Activated CD4-positive, alpha-beta T cell treated with anti-CD3 and anti-CD28 coated beads, Interleukin-2, amount 50 U/mL, for 4 hours (primary cell): ENCODE measurements at regions not wholly inside any gene's neighbourhood (a gene's known extent, or its start where the extent isn't known, plus 50 kb on each side); places are given as distances from the start of the nearest gene placed in this dataset.
"Not testable (repeated sequence)": the region's sequence is repeated elsewhere in the genome, so short reads cannot be mapped to it uniquely, and the experiment has no call there.

ENCODE experiments used
- DNase-seq, 2 experiments: peaks; one replicate each; pipeline ENCODE4 v3.0.0-alpha.2; 2020

GRCh38 chr11:82191695-82192094, 542.0 kb downstream of the FAM181B start:
- DNase-seq, result no peak

DNA sequence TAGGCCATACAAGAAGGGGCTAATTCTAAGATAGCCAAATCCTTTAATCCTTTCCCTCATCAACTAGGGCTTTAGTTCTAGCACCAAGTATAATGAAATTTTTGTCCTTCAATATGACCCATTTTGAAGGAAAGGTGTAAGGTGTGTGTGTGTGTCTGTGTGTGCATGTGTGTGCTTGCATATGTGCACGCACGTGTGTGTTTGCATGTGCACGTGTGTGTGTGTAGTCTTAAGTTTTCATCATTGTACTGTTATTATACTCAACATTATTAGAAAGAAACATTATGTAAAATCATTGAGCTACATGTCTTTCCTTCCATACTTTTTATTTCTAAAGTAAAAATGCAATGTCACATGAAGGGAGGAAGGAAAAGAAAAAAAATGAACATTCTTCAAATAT, 547.7 kb downstream of the FAM181B start:
- no peak for DNase-seq

GRCh38 chr11:82184966-82185365, 548.7 kb downstream of the FAM181B start:
- no peak for DNase-seq

GRCh38 chr11:82183346-82183745, 550.3 kb downstream of the FAM181B start:
- DNase-seq, result no peak

DNA sequence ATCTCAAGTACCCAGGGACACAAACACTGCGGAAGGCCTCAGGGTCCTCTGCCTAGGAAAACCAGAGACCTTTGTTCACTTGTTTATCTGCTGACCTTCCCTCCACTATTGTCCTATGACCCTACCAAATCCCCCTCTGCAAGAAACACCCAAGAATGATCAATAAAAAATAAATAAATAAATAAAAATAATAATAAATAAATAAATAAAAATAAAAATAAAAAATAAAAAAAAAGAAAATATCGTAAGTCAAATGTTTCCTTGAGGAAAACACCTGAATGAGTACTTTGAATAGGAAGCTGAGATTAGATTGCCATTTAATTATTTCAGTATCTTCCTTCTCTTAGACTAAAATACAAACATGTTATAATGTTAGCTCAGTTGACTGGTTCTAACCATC, 551.0 kb downstream of the FAM181B start:
- DNase-seq, result not testable (repeated sequence)

- DNase-seq, result not testable (repeated sequence)
Measured at GRCh38 chr11:82181796-82182195, 551.9 kb downstream of the FAM181B start.

DNA sequence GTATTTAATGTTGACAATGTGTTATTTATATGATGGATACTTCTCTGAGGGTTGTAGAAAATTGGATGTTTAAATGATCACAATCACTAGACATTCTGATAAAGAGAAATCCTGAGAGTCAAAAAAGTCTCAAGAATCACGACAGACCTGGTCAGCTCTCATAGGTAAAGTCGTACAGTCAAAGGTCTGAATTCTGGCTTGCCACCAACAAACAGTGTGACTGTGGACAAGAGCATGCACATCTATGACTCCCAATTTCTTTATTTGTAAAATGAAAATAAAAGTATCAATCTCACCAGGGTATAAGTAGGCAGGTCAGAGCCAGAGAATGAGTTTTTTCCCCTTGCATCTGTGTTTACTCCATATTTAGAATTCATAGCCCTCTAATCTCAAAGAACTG, 556.7 kb downstream of the FAM181B start:
- no peak for DNase-seq

- DNase-seq, result no peak
Measured at GRCh38 chr11:82176365-82176764, 557.3 kb downstream of the FAM181B start.

- no peak for DNase-seq
Measured at GRCh38 chr11:82174610-82175009, 559.1 kb downstream of the FAM181B start.

GRCh38 chr11:82146789-82147188, 586.9 kb downstream of the FAM181B start:
- no peak for DNase-seq

- DNase-seq, result no peak
Measured at GRCh38 chr11:82118946-82119345, 614.7 kb downstream of the FAM181B start.

DNA sequence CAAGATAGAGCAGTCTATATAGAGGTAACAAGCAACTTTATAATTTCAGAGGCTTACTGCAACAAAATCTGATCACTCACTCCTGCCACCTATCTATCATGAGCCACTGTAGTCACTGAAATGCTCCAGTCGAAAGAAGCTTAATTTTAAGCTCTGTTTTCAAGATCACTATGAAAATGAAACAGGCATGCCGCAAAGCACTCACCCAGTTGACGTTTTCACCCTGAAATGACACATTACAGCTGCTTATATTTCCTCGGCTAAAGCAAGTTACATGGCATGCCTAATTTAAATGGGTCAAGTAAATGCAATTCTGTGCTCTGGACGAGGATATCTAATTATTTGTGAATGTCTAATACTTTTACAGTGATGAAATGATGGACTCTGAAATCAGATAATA, 616.3 kb downstream of the FAM181B start:
- no peak for DNase-seq

DNA sequence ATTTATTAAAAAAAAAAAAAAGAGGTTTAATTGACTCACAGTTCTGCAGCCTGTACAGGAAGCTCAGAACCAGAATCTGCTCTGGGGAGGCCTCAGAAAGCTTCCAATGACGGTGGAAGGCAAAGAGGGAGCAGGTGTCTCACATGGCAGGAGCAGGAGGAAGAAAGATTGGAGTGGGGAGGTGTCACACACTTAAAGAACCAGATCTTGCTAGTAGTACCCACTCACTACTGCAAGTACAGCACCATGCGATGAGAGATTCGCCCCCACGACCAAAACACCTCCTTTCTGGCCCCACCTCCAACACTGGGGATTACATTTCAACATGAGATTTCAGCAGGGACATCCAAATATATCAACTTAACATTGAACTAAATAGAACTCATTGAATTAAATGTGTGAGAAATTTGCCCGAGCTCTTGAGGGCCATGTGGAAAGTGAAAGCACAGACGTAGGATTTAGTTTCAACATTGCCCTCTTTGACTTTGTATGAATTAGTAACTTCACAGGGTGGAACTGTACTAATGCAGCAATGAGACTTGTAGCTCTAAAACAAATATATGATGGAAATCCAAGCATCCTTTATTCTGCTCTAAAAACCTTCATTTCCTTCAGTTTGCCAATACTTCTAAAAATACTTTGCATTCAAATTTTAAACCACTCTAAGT, 628.2 kb downstream of the FAM181B start:
- no peak for DNase-seq

- no peak for DNase-seq
Measured at GRCh38 chr11:82092904-82093303, 640.8 kb downstream of the FAM181B start.

DNA sequence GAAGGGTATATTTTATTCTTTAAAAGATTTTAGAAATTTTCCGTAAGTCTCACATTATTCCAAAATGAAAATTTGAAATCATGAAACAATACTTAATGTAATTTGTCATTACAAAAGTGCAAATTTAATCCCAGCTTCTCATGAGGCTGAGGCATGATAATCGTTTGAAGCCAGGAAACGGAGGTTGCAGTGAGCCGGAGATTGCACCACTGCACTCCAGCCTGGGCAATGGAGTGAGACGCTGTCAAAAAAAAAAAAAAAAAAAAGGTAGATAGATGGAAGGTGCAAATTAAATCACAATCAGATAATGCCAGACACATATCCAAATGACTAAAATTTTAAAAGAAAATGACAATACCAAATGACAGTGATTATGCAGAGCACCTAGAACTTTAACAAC, 644.2 kb downstream of the FAM181B start:
- no peak for DNase-seq

- no peak for DNase-seq
Measured at GRCh38 chr11:82085493-82085892, 648.2 kb downstream of the FAM181B start.

DNA sequence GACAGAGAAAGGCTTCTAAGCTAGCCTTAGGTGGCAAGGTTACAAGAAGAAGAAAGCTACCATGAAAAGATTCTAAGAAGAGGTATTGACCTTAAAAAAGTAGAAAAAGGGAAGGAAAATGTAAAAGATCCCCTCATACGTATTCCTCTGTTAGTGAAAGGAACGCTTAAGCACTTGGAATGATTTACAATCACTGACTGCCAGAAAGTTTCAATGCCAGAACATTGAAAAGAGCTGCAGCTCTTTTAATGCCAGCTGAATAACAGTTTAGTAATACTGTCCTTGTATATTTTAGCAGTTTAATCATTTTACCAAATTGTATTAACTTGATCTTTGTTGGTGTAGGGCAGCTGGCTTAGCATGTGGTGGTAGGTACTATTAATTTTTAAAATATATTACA, 650.7 kb downstream of the FAM181B start:
- no peak for DNase-seq

GRCh38 chr11:82080160-82080559, 653.5 kb downstream of the FAM181B start:
- no peak for DNase-seq

- no peak for DNase-seq
Measured at GRCh38 chr11:82076126-82076525, 657.5 kb downstream of the FAM181B start.

DNA sequence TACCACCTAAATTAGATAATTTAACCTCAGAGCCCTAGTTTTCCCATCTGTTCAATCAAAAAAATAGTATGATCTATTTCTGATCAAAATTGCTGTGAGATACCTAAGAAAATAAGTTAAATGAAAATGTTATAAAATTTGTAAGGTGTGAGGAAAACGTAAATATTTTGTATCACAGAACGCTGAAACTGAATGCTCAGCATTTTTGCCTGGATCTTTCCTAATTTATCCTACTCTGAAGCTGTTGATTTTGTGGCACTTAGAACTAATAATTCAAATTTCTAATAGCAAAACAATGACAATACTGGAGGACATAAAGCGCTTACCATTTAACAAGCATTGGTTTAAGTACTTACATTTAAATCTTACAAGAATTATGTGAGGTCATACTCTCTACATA, 674.2 kb downstream of the FAM181B start:
- no peak for DNase-seq

DNA sequence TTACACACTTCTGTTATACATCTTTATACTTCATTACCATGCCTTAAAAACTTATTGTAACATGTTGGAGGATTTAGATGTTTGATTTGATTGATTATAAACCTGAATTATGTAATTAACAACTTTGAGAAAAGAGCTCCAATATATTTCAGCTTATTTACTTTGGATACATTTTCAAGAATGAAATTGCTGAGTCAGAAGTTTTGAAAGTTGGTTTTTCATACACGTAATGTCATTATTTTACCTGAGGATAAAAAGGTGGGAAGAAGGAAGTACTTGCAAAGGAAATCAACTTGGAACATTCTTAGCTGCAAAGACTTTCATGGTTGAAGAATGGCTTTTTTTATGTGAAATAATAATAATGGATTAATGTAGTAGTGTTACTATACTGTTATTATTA, 677.2 kb downstream of the FAM181B start:
- DNase-seq, result no peak

DNA sequence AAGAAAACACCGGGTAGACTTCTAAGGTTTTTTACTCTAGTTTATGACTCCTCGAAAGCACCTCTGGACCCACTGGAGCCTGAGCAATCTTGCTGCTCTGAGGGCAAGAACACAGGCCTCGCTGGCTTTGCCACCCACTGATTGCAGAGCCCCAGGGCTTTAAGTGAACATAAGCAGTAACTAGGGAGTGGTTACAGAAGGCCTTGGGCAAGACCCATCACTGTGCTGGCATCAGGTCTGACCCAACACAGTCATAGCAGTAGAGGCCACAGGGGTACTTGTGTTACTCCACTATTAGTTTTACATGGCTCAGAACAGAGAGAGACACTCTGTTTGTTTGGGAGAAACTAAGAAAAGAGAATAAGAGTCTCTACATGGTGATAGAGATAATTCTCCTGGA, 684.5 kb downstream of the FAM181B start:
- no peak for DNase-seq

GRCh38 chr11:82047200-82047599, 686.5 kb downstream of the FAM181B start:
- DNase-seq, result no peak

- DNase-seq, result no peak
Measured at GRCh38 chr11:82046778-82047177, 686.9 kb downstream of the FAM181B start.

- DNase-seq, result no peak
Measured at GRCh38 chr11:82045748-82046457, 687.8 kb downstream of the FAM181B start.
